ENCODE measurements at regions not wholly inside any gene's neighbourhood (a gene's known extent, or its start where the extent isn't known, plus 50 kb on each side); places are given as distances from the start of the nearest gene placed in this dataset.
"Not testable (repeated sequence)": the region's sequence is repeated elsewhere in the genome, so short reads cannot be mapped to it uniquely, and the experiment has no call there.

DNA sequence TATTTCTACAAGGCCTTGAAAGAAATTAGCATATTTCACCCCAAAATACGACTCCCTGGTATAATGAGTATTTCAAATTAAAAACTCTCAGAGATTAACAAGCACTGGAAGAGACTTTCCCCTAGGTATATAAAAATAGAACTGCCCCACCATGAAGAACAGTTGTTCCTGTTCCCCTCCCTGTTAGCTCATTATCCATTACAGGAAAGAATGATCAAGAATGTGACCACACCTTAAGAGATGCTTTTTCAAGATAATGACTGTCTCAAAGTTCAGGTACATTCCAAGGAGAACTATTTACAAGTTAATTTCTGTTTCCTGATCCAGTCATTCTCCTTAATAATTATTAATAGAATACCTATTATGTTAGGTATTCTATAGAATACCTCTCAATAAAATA lies 1220.6 kb upstream of the CDH2 start:
- H3K4me3 Mint-ChIP-seq = no peak overlapping the region
- DNase-seq = no peak
- no peaks in the 10 kb centered on the region for H3K36me3 Mint-ChIP-seq
- H3K9me3 Mint-ChIP-seq = peaks cover 5 to 35% (median 25%) of the 10 kb centered on the region in 8 donors
- no peak overlapping the region for H3K4me3 ChIP-seq (ENCODE audit: low read length in 2 of 2)
- H3K4me1 Mint-ChIP-seq = no peaks in the 10 kb centered on the region
- H3K27me3 ChIP-seq (ENCODE audit: insufficient read depth, low read length) = no peaks in the 10 kb centered on the region
- H3K36me3 ChIP-seq (ENCODE audit: insufficient read depth, low read length) = no peaks in the 10 kb centered on the region
- intact Hi-C loops (cut with micrococcal nuclease) = no loop called here
- H3K4me1 ChIP-seq (ENCODE audit: insufficient read depth, low read length) = no peaks in the 10 kb centered on the region
- no peak overlapping the region for H3K27ac Mint-ChIP-seq
- no peak overlapping the region for H3K27ac ChIP-seq (ENCODE audit: low read depth, low read length)
- ChIA-PET POLR2A (ENCODE audit: partially characterized antibody) (no interaction called here), CTCF (ENCODE audit: partially characterized antibody) (no interaction called here)
- H3K9me3 ChIP-seq (ENCODE audit: control insufficient read depth in 1 of 2, low read length in 2 of 2) = no peaks in the 10 kb centered on the region
- no peaks in the 10 kb centered on the region for H3K27me3 Mint-ChIP-seq

DNA sequence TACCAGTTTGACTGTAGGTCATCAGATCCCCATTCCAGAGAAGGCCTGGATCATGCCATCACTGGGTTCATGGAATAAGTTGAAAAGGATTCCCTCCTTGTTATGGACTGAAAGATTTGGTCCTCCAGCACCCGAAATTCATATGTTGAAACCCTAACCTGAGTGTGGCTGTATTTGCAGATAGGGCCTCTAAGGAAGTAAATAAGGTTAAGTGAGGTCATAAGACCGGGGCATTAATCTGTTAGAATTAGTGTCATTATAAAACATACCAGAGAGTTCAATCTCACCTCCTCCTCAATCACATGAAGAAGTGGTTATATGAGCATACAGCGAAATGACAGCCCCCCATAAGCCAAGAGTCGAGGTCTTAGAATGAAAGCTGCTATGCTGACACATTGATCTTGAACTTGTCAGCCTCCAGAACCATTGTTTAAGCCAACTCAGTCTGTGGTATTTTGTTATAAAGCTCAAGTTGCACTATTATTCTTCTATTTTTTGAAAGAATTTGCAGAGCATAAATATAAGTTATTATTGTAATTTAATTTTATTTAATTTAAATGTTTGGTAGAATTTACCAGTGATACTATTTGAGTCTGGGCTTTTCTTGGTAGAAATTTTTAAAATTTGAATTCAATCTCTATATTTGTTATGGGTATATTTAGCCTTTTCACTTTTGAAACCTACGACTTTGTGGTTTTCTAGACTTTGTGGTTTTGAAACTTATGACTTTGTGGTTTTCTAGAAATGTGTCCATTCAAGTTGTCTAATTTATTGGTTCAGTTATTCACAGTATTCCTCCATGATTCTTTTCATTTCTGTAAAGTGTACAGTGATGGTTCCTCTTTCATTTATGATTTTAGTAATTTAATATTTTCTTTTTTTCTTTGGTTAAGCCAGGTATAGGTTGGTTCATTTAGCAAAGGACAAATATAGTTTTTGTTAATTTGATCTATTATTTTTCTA lies 1206.7 kb upstream of the CDH2 start:
- Histone ChIP-seq H3K36me3 (ENCODE audit: insufficient read depth, low read length) (no peaks in the 10 kb centered on the region), H3K27me3 (ENCODE audit: insufficient read depth, low read length) (no peaks in the 10 kb centered on the region), H3K4me1 (ENCODE audit: insufficient read depth, low read length) (no peaks in the 10 kb centered on the region), H3K27ac (ENCODE audit: low read depth, low read length) (no peak overlapping the region), H3K9me3 (ENCODE audit: control insufficient read depth in 1 of 2, low read length in 2 of 2) (no peaks in the 10 kb centered on the region), H3K4me3 (ENCODE audit: low read length in 2 of 2) (no peak overlapping the region)
- no peaks in the 10 kb centered on the region for H3K4me1 Mint-ChIP-seq
- intact Hi-C loops (cut with micrococcal nuclease) = no loop called here
- no peaks in the 10 kb centered on the region for H3K27me3 Mint-ChIP-seq
- ChIA-PET CTCF (ENCODE audit: partially characterized antibody) (no interaction called here), POLR2A (ENCODE audit: partially characterized antibody) (no interaction called here)
- DNase-seq = no peak
- peaks cover 0 to 15% (median 10%) of the 10 kb centered on the region in 8 donors for H3K9me3 Mint-ChIP-seq
- H3K4me3 Mint-ChIP-seq = no peak overlapping the region
- no peak overlapping the region for H3K27ac Mint-ChIP-seq
- H3K36me3 Mint-ChIP-seq = no peaks in the 10 kb centered on the region

DNA sequence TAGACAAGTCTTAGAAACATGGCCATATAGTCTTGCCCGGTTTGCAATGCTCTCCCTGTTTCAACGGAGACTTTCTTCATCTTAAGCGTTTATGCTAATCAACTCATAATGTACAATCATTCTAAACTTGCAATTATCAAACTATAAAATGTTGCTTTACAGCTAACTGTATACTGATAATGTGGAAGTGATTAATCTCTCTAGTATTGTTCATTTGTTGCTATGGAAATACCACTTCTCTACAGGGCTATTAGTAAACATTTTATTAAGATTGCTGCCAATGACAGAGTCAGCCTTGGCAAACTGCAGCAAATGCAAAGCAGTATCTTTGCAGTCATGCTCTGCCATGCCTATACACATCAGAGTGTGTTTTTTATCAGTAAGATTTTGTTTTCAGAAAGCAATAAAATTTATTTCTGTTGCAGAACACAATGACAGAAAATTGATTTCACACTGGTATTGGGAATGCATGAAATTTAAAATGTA lies 1201.8 kb upstream of the CDH2 start:
- H3K4me1 ChIP-seq (ENCODE audit: insufficient read depth, low read length) = no peaks in the 10 kb centered on the region
- peaks cover 0 to 3% of the 10 kb centered on the region in 2 donors for H3K9me3 ChIP-seq (ENCODE audit: control insufficient read depth in 1 of 2, low read length in 2 of 2)
- ChIA-PET POLR2A (ENCODE audit: partially characterized antibody) (no interaction called here), CTCF (ENCODE audit: partially characterized antibody) (no interaction called here)
- Mint-ChIP-seq H3K27ac (no peak overlapping the region), H3K4me3 (no peak overlapping the region), H3K9me3 (peaks cover 2 to 13% (median 8%) of the 10 kb centered on the region in 8 donors), H3K4me1 (no peaks in the 10 kb centered on the region), H3K36me3 (no peaks in the 10 kb centered on the region), H3K27me3 (no peaks in the 10 kb centered on the region)
- intact Hi-C loops (cut with micrococcal nuclease) = no loop called here
- H3K27me3 ChIP-seq (ENCODE audit: insufficient read depth, low read length) = no peaks in the 10 kb centered on the region
- H3K27ac ChIP-seq (ENCODE audit: low read depth, low read length) = no peak overlapping the region
- no peak overlapping the region for H3K4me3 ChIP-seq (ENCODE audit: low read length in 2 of 2)
- no peaks in the 10 kb centered on the region for H3K36me3 ChIP-seq (ENCODE audit: insufficient read depth, low read length)
- no peak for DNase-seq

DNA sequence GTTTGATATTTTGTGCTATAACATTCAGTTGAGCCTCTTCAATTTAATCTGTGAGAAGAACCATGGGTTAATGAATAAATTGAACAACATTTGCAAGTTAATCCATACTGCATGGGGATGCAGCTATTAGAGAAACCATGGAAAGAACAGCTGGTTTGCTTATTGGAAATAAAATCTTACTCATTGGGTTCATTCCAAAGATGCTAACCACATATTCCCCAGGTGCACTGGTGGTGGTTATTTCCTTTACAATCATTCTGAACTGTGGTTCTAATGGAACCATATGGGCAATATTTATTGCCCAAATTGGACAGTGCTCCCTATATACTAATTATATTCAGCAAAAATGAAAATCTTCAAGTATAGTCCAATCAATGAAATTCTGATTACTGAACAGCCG lies 1200.4 kb upstream of the CDH2 start:
- Histone ChIP-seq H3K36me3 (ENCODE audit: insufficient read depth, low read length) (no peaks in the 10 kb centered on the region), H3K27ac (ENCODE audit: low read depth, low read length) (no peak overlapping the region), H3K4me1 (ENCODE audit: insufficient read depth, low read length) (no peaks in the 10 kb centered on the region), H3K9me3 (ENCODE audit: control insufficient read depth in 1 of 2, low read length in 2 of 2) (peaks cover 0 to 3% of the 10 kb centered on the region in 2 donors), H3K4me3 (ENCODE audit: low read length in 2 of 2) (no peak overlapping the region), H3K27me3 (ENCODE audit: insufficient read depth, low read length) (no peaks in the 10 kb centered on the region)
- Mint-ChIP-seq H3K27me3 (no peaks in the 10 kb centered on the region), H3K36me3 (no peaks in the 10 kb centered on the region), H3K4me1 (no peaks in the 10 kb centered on the region), H3K9me3 (peaks cover 0 to 17% (median 9%) of the 10 kb centered on the region in 8 donors), H3K27ac (no peak overlapping the region), H3K4me3 (no peak overlapping the region)
- ChIA-PET CTCF (ENCODE audit: partially characterized antibody) (no interaction called here), POLR2A (ENCODE audit: partially characterized antibody) (no interaction called here)
- DNase-seq = no peak
- intact Hi-C loops (cut with micrococcal nuclease) = no loop called here

DNA sequence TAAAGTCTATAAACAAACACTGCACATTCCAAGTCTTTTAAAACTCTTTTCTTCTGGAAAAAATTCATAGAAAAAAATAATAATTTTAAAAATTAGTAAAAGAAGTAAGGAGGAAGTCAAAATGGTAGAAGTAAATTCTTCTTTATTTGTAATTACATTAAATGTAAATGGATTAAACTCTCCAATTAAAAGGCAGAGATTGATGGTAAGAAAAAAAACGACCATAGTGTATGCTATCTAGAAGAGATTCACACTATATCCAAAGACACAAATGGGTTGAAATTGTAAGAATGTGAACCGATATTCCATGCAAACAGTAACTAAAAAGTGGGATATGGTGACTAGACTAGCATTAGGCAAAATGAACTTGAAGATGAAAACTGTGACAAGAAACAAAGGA lies 1196.1 kb upstream of the CDH2 start:
- no peak for DNase-seq
- H3K4me1 Mint-ChIP-seq = no peaks in the 10 kb centered on the region
- H3K9me3 Mint-ChIP-seq = peaks cover 0 to 15% (median 7%) of the 10 kb centered on the region in 8 donors
- Histone ChIP-seq H3K27ac (ENCODE audit: low read depth, low read length) (no peak overlapping the region), H3K4me3 (ENCODE audit: low read length in 2 of 2) (no peak overlapping the region), H3K9me3 (ENCODE audit: control insufficient read depth in 1 of 2, low read length in 2 of 2) (no peaks in the 10 kb centered on the region), H3K27me3 (ENCODE audit: insufficient read depth, low read length) (no peaks in the 10 kb centered on the region), H3K4me1 (ENCODE audit: insufficient read depth, low read length) (no peaks in the 10 kb centered on the region), H3K36me3 (ENCODE audit: insufficient read depth, low read length) (no peaks in the 10 kb centered on the region)
- ChIA-PET CTCF (ENCODE audit: partially characterized antibody) (no interaction called here), POLR2A (ENCODE audit: partially characterized antibody) (no interaction called here)
- no peaks in the 10 kb centered on the region for H3K36me3 Mint-ChIP-seq
- no peak overlapping the region for H3K27ac Mint-ChIP-seq
- H3K27me3 Mint-ChIP-seq = no peaks in the 10 kb centered on the region
- H3K4me3 Mint-ChIP-seq = no peak overlapping the region
- intact Hi-C loops (cut with micrococcal nuclease) = no loop called here

DNA sequence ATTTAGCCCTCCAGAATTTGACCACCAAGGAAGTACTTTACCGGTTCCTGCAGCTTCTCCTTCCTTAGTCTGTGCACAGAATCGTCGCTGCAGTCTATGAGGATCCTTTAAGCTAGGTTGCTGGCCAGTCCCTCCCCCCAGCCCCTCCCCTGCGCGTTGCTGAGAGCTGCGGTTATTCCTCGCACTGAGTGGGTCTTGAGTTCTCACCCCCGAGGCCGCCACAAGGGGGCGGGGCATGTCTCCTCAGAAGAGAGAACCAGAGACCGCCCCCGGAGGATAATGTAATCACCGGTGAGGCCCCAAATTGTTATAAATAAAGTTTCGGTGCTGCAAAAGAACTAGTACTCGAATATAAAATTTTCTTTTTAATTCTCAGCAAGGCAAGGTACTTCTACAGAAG lies 1184.9 kb upstream of the CDH2 start:
- no peak overlapping the region for H3K27ac ChIP-seq (ENCODE audit: low read depth, low read length)
- no peak overlapping the region for H3K27ac Mint-ChIP-seq
- H3K9me3 Mint-ChIP-seq = peaks cover 0 to 35% (median 14%) of the 10 kb centered on the region in 8 donors
- ChIA-PET CTCF (ENCODE audit: partially characterized antibody) (no interaction called here), POLR2A (ENCODE audit: partially characterized antibody) (no interaction called here)
- no peak overlapping the region for H3K4me3 Mint-ChIP-seq
- no peaks in the 10 kb centered on the region for H3K36me3 ChIP-seq (ENCODE audit: insufficient read depth, low read length)
- H3K27me3 ChIP-seq (ENCODE audit: insufficient read depth, low read length) = no peaks in the 10 kb centered on the region
- intact Hi-C loops (cut with micrococcal nuclease) = no loop called here
- H3K9me3 ChIP-seq (ENCODE audit: control insufficient read depth in 1 of 2, low read length in 2 of 2) = peaks cover 0 to 10% of the 10 kb centered on the region in 2 donors
- no peak for DNase-seq
- H3K36me3 Mint-ChIP-seq = peaks cover 0 to 3% of the 10 kb centered on the region in 2 donors
- H3K4me3 ChIP-seq (ENCODE audit: low read length in 2 of 2) = no peak overlapping the region
- no peaks in the 10 kb centered on the region for H3K4me1 ChIP-seq (ENCODE audit: insufficient read depth, low read length)
- H3K27me3 Mint-ChIP-seq = no peaks in the 10 kb centered on the region
- peaks cover 0 to 1% (median 0%) of the 10 kb centered on the region in 4 donors for H3K4me1 Mint-ChIP-seq

DNA sequence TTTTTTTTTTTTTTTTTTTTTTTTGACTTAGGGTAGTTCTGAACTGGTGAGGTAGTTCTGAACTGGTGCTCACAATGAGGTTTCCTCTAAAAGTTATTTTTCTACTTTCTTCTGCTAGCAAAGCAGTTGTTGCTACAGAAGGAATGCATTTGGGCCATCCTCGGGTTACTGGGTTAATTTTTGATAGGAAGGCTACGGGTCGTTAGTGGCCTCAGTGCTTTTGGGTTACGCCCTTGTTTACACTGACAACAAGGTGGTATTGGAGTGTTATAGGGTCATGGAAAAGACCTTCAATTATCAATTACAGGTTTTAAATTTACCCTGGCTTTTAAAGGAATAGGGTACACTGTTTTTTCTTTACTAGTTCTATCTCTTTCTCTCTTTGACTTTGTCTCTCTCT lies 1183.7 kb upstream of the CDH2 start:
- intact Hi-C loops (cut with micrococcal nuclease); H3K4me3 ChIP-seq (ENCODE audit: low read length in 2 of 2); CTCF ChIA-PET (ENCODE audit: partially characterized antibody); H3K27ac Mint-ChIP-seq; H3K4me1 Mint-ChIP-seq; H3K27ac ChIP-seq (ENCODE audit: low read depth, low read length); POLR2A ChIA-PET (ENCODE audit: partially characterized antibody); DNase-seq; H3K27me3 Mint-ChIP-seq; H3K27me3 ChIP-seq (ENCODE audit: insufficient read depth, low read length); H3K36me3 ChIP-seq (ENCODE audit: insufficient read depth, low read length); H3K4me3 Mint-ChIP-seq; H3K36me3 Mint-ChIP-seq; H3K4me1 ChIP-seq (ENCODE audit: insufficient read depth, low read length): not testable (repeated sequence)
- peaks cover 0 to 10% of the 10 kb centered on the region in 2 donors for H3K9me3 ChIP-seq (ENCODE audit: control insufficient read depth in 1 of 2, low read length in 2 of 2)
- peaks cover 5 to 42% (median 18%) of the 10 kb centered on the region in 8 donors for H3K9me3 Mint-ChIP-seq

All from CD4-positive, alpha-beta memory T cell (primary cell).